Omental fat pad (tissue), 3 donors: ENCODE measurements at regions not wholly inside any gene's neighbourhood (a gene's known extent, or its start where the extent isn't known, plus 50 kb on each side); places are given as distances from the start of the nearest gene placed in this dataset.

Source experiments
- ATAC-seq: fragments of 150-250 bp; one replicate; pipeline ENCODE4 v1.9.1; 2016; ENCODE audit warnings: mild to moderate bottlenecking, moderate library complexity; ENCODE audit not compliant: low FRiP score
- DNase-seq: peaks from one replicate; pipeline ENCODE4 v3.0.0-alpha.2; 2019; ENCODE audit warnings: low spot score
- CTCF ChIP-seq, 3 donors: fragments of 450-650 bp; IDR thresholded peaks; one replicate each; pipeline ENCODE4 v1.5.1; 2016 to 2017; ENCODE audit warnings: antibody characterized with exemption in 3 of 3, mild to moderate bottlenecking in 3 of 3, moderate library complexity in 2 of 3

GRCh38 chr2:49403637-49404036 lies 249.3 kb upstream of the FSHR start:
- no peak for DNase-seq
- TF ChIP-seq CTCF (IDR thresholded peaks at IDR 0.05), result no peak
- no peak for ATAC-seq

DNA sequence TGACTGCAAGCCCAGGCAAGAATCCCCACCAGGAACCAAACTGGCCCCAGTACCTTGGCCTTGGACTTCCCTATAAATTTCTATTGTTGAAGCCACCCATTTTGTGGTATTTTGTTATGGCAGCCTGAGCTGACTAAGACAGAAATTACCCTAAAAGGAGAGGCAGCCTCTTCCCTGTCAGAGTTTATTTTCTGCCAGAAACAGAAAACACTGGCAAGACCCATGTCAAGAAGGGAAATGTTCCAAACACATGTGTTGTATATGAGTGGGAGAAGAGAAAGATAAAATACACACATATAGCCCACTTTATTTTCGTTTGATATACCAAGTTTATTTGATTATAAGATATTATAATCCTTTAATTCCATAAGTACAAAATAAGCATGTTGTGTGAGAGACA lies 225.1 kb upstream of the FSHR start:
- no peak for DNase-seq
- TF ChIP-seq CTCF (IDR thresholded peaks at IDR 0.05), result no peak
- no peak for ATAC-seq

GRCh38 chr2:49371128-49371701 lies 216.9 kb upstream of the FSHR start:
- no peak for ATAC-seq
- TF ChIP-seq CTCF (IDR thresholded peaks at IDR 0.05), result no peak

GRCh38 chr2:49369650-49370049 lies 215.3 kb upstream of the FSHR start:
- ATAC-seq (no peak), DNase-seq (no peak)
- no peak for TF ChIP-seq CTCF (IDR thresholded peaks at IDR 0.05)

More at GRCh38 chr2:49371128-49371701, 216.9 kb upstream of the FSHR start:
- no peak for DNase-seq

- no peak for ATAC-seq
- TF ChIP-seq CTCF (IDR thresholded peaks at IDR 0.05), result no peak
Measured at GRCh38 chr2:49369101-49369500, 214.8 kb upstream of the FSHR start.

DNA sequence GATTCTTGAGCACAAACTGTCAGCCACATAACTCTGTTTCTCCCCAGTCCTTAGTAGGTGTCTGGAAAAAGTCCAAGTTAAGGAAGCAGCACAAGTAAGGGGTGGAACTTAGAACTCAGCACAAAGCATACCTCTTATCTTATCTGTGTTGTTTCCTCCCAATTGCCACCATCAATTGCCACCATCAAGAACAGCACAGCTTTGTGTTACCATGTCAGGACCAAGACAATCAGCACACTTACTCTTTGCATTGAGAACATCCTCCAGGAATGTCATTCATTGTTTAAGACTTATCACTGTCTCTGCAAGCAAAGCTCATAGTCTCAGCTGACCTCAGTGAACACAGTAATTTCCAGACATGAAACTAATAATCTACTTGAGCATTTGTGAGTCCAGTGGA lies 212.7 kb upstream of the FSHR start:
- no peak for TF ChIP-seq CTCF (IDR thresholded peaks at IDR 0.05)
- ATAC-seq (no peak), DNase-seq (no peak)

More at GRCh38 chr2:49369101-49369500, 214.8 kb upstream of the FSHR start:
- no peak for DNase-seq

- no peak for TF ChIP-seq CTCF (IDR thresholded peaks at IDR 0.05)
- ATAC-seq (no peak), DNase-seq (no peak)
Measured at GRCh38 chr2:49360407-49360767, 206.1 kb upstream of the FSHR start.
